ENCODE measurements at regions not wholly inside any gene's neighbourhood (a gene's known extent, or its start where the extent isn't known, plus 50 kb on each side); places are given as distances from the start of the nearest gene placed in this dataset.

GRCh38 chr18:27239669-27240068, 54.6 kb upstream of the CHST9 start:
- Histone ChIP-seq H3K27me3 (no peaks in the 10 kb centered on the region), H3K4me3 (no peak overlapping the region), H3K9me3 (no peaks in the 10 kb centered on the region), H3K36me3 (no peaks in the 10 kb centered on the region)
- DNase-seq, result no peak

GRCh38 chr18:27235218-27235870, 50.2 kb upstream of the CHST9 start:
- Histone ChIP-seq H3K27me3 (no peaks in the 10 kb centered on the region), H3K4me3 (no peak overlapping the region), H3K36me3 (no peaks in the 10 kb centered on the region), H3K9me3 (no peaks in the 10 kb centered on the region)
- DNase-seq, result no peak
